NCI-H748 (cell line): ENCODE measurements at regions not wholly inside any gene's neighbourhood (a gene's known extent, or its start where the extent isn't known, plus 50 kb on each side); places are given as distances from the start of the nearest gene placed in this dataset.
"Not testable (repeated sequence)": the region's sequence is repeated elsewhere in the genome, so short reads cannot be mapped to it uniquely, and the experiment has no call there.

ENCODE experiments used
- DNase-seq: peaks from one replicate; lab custom pipeline; 2025; ENCODE audit not compliant: unreplicated experiment; lab: John Stamatoyannopoulos, UW

- DNase-seq = no peak
Measured at GRCh38 chr2:239820836-239821693, 204.1 kb downstream of the NDUFA10 start.

GRCh38 chr2:239819974-239820555, 205.1 kb downstream of the NDUFA10 start:
- no peak for DNase-seq

DNA sequence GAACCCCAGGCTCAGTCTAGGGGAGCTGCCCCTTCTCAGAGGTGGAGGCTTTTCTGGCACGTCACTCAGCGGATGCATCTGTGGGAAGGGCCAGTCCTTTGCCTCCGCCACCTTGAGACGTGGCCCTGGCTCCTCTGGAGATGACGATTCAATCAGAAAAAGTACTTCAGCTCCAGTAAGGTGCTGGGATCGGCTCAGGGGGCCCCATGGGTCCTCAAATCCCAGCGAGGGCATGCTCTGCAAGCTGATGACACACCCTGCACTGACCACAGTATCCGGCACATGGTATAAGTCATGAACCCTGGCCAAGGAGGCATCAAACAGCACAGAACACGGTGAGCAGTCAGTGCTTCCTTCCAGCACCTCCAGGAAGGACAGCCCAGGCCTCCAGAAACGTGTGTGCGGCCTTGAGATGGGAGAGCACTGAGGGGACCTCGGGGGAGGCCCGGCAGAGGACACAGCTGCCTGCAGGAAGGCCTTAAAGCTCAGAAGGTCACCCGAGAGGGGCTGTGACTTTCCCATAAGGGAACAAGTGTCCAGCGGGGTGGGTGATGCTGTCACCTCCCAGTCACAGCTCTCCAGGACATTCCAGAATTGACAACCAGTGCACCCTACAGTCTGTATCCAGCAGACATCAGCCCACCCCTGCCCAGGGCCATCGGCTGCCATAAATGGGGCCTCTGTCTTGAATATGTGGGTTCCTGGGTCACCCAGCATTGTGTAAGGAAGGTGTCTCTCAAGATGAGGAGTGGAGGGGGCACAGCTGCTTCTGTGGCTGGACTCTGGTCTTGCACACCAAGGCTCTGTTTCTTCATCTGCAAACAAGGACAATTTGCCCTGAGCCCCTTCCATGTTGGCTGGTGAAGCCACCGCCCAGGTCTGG, 205.8 kb downstream of the NDUFA10 start:
- DNase-seq = no peak

- DNase-seq = no peak
Measured at GRCh38 chr2:239818531-239819011, 206.6 kb downstream of the NDUFA10 start.

GRCh38 chr2:239818086-239818485, 207.1 kb downstream of the NDUFA10 start:
- DNase-seq = no peak

- not testable (repeated sequence) for DNase-seq
Measured at GRCh38 chr2:239817468-239818031, 207.6 kb downstream of the NDUFA10 start.

DNA sequence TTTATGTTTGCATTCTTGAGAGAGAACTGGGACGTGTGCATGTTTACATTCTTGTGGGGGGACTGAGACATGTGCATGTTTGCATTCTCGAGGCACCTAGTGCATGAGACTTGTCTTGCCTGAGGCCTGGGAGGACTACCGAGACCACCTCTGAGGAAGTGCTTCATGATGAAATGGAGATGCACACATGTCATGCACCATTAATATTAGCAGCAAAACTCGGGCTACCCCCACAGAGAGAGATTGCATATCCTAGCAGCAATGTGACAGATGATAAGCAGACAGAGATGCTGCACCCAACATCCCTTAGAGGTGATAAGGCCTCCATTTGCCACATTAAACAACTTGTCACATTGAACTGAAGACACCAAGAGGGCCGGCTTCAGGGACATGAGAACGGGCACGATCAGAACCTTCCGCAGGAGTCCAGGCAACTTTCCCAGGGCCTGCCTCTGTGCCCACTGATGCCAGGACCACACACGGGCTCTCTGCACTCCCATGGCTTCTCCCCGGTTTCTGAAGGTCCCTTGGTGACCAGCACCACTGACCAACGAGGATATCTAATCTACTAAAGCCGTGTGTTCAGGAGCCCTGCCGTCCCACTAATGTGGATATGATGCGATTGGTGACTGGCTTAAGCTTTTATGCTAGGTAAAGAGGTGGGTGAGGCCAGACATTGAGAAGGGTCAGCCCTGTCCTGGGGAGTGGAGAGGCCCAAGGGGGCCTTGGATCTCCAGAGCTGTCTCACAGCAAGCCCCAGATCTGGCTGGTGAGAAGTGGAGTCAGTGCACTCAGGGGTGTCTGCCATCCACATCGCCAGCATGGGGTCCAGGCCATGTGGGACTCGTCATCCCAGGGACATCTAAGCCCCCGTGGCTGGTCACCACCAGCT, 208.3 kb downstream of the NDUFA10 start:
- no peak for DNase-seq

DNA sequence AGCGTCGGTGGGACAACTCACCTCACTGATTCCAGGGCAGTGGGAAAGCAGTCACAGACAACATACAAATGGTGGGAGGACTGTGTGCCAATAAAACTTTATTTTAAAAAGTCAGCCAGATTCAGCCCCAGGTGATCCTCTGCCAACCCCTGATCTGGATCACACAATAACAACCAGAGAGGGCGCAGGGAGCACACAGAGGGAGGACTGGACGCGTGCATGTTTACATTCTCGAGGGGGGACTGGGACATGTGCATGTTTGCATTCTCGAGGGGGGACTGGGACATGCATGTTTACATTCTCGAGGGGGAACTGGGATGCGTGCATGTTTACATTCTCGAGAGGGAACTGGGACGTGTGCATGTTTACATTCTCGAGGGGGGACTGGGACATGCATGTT, 209.5 kb downstream of the NDUFA10 start:
- DNase-seq = peak; percentile 42

DNA sequence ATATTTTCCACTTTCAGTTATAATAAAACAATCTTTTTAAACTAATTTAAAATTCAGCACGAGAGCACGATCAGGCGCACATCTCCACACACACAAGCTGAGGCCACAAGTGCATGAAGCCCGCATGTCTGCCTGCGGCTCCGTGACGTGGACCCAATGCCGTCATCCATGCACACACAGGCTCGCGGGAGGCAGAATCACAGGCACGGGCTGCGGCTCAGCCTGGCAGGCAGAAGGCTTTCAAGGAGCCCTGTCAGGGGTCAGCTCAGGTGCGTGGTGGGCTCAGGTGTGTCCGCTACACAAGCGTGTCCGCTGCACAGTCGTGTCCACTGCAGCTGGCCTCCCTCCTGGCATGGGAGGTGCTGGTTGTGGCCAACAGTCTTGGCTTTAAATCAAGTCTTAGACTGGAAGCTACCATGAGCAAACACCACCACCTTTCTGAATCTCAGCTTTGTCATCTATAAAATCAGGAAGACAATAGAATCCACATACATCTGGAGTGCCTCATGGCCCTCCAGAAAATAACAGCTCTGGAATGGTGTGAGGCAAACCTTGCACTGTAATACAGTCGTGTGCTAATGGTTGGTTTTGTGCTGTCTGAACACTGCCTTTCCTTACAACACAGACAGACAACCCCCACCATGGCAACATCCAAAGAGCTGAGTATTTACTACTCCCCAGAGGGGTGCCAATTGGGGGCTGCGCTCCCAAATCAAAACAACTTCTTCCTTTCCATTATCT, 210.1 kb downstream of the NDUFA10 start:
- no peak for DNase-seq

- DNase-seq = peak; percentile 10
Measured at GRCh38 chr2:239814116-239814860, 210.9 kb downstream of the NDUFA10 start.

DNA sequence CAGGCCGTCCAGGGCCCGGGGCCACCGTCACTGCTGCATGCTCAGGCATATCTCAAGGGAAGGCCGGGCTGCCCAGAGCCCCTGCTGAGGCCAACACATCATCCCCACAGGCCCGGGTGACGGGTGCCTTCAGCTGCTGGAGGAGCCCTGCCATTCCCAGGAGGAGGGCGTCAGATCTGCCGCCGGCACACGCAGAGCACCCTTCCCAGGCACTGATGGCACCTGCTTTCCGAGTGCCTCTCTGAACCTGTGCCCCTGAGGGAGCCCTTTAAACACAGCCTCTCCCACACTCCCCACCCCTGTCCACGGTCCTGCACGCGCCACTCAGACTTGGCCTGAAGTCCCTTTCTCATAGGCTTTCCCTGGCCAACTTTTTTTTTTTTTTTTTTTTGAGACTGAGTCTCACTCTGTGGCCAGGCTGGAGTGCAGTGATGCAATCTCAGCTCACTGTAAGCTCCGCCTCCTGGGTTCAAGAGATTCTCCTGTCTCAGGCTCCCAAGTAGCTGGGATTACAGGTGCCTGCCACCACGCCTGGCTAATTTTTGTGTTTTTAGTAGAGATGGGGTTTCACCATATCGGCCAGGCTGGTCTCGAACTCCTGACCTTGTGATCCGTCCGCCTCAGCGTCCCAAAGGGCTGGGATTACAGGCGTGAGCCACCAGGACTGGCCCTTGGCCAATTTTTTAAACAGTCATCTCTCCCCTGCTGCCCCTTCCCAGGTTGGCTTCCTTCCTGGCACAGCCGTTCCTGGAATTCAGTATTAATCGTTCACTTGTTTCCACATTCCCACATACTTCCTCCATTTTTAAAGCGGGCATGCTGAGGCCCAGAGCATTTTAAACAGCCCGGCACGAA, 211.7 kb downstream of the NDUFA10 start:
- no peak for DNase-seq

- no peak for DNase-seq
Measured at GRCh38 chr2:239811806-239812560, 213.2 kb downstream of the NDUFA10 start.

DNA sequence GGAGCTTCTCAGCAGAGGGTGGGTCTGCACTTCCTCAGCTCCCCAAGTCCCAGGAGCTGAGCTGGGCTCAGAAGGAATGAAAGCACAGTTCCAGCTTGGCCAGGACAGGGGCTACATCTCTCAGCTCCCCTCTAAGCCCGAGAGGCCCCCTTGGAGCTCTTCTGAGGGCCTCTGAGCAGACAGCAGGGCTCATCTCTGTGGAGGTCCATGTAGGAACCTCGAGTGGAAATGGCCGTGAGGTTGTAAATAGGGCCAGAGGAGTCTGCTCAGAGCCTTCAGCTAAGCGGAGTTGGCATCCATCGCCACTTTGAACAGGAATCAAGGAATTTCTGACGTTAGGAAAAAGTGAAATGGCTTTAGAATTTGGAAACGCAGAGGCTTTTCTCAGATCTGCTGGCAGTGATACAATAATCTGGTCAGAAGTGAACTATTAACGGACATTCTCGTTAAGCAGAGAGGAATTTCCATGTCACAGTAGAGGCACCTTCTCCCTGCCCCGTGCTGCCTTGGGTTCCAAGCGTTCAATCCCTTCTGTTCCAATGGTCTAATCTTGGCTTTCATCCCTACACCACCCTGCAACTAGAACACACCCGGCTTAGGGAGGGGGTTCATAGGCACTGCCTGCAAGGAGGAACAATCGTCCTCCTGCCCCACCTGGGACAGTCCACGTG, 213.9 kb downstream of the NDUFA10 start:
- DNase-seq = no peak

DNA sequence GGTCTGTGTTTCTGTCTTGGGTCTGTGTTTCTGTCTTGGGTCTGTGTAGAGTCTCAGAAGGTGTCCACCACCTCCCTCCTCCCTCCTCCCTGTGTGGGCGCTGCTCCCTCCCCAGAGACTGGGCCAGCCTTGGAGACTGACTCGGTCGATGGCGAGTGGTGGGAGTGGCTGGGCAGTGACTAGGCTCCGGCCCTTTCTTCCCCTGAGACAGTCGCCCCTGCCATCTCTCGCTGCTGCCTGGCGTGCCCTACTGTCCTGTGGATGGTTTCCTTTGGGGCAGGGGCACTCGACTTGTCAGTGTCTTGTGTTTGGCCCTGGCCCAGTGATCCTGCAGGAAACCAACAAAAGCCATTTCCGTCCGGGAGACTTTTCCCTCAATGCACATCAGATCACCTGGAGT, 215.8 kb downstream of the NDUFA10 start:
- no peak for DNase-seq

GRCh38 chr2:239807568-239807967, 217.6 kb downstream of the NDUFA10 start:
- no peak for DNase-seq

GRCh38 chr2:239806758-239807434, 218.2 kb downstream of the NDUFA10 start:
- no peak for DNase-seq
